GM20431 (cell line): ENCODE measurements at regions not wholly inside any gene's neighbourhood (a gene's known extent, or its start where the extent isn't known, plus 50 kb on each side); places are given as distances from the start of the nearest gene placed in this dataset.

Source experiments
- in situ Hi-C: fragments of 300-500 bp; cut with MseI, MboI; formaldehyde crosslinking; loops from one replicate; pipeline ENCODE4 v1.15.0; 2020; ENCODE audit warnings: low sequenced_read_pairs; ENCODE audit not compliant: unreplicated experiment

DNA sequence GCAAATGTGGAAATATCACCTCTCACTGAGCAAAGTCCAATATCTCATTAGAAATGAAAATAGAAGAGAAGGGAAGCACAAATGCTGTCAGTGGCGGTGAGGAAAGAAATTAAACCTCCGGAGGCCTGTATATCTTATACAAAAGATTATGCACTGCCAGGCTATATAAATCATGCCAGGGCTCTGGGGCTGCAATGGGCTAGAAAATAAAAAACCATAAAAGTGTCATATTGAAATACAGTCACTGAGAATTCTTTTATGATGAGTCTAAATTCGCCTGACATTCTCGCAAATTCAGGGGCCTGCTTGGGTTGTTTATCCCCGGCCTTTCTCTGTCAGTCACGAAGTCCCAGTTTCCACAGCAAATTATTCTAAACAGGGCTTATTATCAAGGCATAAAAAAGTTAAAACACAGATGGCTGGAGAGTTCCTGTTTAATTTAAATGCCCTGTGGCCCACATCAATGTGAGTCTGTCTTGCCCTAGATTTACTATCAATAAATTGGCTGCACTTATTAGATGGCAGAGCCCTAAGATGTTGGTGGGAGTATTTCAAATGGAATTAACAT, 193.8 kb downstream of the SNX10 start:
- in situ Hi-C loops = no loop called here

DNA sequence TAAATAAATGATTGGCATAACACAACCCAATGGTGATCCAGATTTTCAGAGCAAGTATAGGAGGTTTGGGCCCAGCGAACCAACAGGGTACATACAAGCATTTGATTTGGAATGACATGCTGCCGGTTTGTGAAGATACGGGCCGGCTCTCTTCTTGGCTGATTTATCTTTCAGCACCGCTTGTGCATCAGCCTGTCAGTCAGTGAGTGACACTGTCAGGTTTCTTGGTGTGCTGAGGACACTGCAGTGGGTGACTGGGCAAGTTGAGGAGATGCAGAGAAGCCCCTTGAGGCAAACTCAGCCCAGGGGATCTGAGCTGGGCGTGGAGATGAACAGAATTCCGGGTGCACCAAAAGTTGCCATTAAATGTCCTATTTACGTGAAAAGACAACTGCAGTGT, 194.5 kb downstream of the SNX10 start:
- in situ Hi-C loops = no loop called here

DNA sequence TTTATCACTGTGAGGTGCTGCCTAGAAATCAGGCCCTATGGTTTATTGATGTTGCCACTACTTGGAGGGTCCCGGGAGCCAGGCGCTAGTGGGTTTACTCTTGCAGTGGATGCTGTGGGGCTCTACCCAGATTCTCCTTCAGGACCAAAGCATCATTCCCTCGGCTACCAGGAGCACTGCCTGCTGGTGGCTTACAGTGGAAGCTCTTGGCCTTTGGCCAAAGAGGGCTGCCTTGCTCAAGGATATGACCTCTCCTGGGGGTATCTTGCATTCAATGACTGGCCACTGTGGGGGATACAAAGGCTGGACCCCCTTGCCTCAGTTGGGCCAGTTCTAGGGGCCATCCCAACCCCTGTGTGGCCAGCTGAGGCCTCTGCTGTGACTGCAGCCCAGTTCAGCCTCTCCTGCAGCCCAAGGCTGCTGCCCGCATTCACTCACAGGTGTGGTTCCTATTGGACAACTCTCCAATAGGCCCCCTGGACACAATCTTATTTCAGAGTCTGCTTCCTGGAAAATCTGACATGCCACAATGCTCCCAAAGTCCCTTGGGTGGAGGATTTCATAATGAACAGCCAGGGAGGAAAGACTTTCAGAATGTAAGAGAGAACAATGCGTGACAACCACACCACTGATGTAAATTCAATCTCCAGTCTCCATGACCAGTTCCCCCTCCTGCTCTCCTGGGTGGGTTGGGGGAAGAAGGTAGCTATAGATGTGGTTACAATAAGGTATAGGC, 196.3 kb downstream of the SNX10 start:
- in situ Hi-C loops = no loop called here

DNA sequence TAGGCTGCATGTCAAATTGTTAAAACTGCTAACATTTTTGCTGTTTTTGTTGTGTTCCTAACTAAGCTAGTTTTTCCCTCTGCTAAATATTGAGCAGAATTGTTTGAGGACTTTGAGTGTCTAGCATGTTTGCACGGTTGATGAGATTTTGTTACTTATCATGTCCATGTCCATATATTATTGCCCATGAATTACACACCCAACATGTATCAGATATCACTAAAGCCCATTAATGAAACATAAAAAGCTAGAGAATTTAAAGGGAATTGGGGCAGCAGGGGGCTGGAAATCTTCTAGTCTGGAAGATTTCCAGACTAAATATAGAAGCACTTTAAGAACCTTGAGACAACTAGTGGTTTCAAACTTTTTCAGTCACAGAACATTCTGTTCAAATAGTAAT, 197.7 kb downstream of the SNX10 start:
- in situ Hi-C loops = no loop called here

DNA sequence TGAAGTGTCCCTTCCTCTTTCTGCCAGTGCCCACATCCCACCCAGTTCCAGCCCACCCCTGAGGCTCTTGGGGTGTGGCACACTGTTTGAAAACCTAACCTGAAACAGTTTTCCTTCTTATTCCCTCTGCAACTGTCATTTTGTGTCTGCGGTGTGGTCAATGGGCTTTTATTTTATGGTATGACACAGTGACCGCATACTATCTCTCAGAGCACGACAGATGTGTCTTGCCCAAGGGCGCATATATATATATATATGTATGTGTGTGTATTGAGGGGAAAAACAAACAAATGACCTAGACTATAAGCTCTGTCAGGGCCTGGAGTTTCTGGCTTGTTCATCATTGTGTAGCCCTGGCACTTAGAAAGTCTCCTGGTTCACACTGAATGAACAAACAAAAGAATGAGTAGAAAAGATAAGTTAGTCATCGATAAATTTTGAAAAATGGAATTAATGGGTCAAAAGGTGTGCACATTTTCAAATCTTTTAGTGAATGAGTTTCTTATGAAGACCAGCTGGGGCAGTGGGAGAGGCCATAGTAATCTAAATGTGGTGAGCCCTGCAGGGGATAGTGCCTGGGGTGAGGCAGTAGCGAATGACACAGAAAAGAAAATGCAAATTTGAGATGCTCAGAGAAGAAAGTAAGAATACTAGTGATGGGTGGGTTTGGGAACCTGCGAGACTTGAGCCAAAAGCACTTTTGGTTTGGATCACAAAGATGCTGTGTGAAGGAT, 198.4 kb downstream of the SNX10 start:
- in situ Hi-C loops = no loop called here

DNA sequence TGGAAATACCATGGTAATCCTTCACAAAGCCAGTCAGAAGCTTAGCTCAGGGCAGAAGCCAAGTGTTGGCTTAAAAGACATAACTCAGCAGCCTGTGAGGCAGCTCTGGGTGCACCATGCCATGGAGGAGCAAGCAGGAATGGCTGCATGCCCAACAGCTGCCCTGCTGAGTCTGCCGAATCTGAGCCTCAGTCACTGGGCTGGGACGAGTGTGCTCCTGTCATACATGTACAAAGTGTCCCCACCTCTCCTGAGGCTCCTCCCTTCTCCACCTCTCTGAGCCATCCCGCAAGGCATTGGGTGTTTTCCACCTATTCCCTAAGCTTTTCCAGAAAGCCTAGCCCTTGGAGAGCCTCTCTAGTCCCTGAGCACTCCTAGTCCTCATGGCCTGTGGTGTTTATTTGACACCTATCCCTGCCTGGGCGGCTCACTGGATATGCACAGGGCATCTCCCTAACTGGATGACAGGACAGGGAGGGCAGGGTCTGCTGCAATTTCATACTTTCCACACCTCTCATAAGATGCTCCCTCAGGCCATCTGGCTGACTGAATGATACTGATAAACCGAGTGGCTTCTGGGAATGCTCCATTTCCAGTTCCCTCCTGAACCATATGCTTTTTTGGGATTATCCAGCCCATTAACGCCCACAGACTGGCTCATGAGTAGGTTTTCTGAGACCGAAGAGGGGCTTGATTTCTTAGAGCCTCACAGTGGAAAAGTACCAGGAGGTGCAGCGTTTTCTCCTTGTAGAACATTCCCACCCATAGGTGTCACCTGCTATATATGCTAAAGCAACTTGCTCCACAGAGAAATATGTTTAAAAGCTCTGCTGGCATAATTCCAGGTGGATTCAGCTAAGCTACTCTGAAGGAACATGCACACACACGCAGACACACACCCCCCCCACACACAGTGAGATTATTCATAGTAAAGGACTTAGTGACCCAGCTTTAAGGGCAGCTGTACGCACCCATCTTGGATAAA, 199.3 kb downstream of the SNX10 start:
- in situ Hi-C loops = no loop called here

DNA sequence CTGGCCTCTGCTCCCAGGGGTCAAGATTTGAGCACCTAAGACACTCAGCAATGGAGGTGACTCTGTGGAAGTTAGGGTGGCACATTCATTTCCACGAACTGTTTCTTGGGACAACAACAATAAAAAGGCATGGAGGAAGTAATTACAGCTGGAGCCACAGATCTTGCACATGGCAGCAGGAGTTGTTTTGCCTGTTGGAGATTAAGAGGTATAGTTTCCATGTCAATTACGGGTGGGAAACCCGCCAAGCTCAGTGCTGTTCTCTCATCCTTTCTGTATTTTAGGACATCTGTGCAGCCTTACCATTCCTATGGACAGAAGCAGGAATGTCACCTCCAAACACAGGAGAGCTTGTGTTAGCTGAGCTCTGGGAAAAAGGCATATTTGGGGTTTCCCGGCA, 201.2 kb downstream of the SNX10 start:
- in situ Hi-C loops = no loop called here

DNA sequence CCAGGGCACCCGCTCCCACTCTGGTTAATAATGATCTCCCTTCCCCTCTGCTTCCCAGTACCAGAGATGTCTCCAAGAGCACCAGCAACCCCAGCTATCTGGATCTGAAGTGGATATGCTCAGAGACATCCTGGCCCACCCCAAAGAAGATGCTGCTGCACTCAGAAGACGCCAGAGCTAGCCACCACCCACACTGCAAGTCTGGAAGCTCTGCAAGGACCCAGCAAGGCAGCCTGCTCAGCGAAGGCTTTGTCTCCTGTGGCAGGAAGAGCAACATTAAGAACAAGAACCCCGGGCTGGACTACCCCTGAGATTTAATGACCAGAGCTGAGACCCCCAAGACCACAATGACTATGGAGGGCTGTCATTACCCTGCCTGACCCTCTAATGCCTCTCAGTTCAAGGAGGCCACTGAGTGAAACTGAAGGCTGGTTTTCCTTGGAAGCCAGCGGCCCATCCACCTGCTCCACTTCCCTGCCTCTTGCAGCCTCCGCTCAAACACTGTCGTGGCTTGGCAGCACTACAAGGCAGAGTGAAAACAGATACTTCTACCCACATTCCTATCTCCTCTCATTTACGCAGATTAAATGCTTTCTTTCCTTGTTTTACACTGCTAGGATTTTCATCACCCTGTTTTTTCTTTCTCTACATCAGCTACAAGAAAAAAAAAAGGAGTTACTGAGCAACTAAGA, 202.2 kb downstream of the SNX10 start:
- in situ Hi-C loops = no loop called here

DNA sequence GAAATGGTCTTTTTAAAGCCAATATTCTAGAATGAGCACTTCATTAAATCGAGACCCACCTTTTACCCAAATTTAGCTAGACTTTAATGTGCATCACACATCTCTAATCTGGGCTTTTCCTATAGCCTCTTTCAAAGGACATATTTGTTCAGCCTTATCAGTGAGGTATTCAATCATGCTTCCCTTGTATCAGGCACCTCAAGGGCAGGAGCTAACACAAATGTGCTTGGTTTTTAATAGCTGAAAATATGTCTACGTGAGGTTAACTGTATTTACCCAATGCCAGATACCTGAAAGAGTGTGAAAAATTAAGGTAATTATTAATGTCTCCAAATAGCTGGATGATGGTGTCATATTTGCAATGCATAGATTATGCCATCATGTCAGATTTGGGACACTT, 203.9 kb downstream of the SNX10 start:
- in situ Hi-C loops = no loop called here

DNA sequence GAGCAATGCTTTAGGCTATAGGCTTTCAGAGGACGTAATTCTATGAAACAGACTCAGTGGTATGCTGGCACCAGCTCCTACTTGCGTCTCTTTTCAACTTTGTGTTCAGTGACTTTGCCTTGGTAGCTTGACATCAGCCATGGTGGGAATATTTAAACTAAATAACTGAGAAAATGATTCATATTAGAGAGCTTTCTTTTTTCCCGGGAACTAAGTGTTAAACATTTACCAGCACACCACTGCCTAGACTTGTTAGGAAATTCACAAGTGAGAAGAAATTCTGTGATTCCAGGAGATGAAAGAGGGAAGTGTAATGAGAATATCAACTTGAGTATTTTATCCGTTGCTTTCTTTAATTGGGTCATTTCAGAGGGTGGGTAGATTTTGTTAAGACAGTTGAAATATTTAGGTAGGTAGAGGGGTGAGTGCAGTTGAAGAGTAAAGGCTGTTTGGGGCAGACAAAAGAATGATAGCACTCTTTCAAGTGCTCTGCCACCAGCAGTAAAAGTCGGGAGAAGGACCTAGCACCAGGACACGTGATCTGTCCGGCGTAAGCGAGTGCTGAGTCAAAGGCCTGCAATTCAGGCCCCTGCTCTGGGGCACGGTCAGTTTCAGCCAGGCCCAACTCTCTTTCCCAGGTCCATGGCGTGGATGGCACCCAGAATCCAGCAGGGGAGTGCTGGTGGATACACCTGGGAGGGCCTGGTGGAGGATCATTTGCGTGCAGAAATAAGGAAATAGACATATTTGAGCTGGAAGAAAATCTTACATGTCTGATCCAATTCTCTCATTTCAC, 206.3 kb downstream of the SNX10 start:
- in situ Hi-C loops = no loop called here

DNA sequence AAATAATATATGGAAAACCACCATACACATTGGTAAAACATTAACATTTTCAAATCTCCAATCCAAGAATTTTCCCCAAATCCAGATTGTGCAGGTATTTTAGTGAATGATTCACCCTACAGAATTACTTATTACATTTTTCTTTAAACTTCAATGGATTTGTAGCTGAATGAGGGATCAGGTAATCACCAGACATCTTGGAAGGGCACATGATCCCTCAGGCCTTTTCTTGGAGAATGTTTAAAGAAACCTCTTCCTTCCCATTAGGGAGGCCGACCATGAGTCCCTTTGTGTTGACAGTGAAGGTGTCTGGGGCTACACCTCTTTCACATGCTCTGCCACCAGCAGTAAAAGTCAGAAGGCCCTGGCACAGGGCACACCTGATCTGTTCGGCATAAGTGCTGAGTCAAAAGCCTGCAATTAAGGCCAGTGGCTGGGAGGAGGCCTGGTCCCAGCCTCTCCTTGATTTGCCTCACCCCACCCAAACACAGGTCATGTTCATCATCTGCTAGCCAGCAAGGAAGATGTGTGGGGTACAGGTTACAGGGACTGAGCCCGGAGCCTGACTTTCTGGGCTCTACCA, 207.7 kb downstream of the SNX10 start:
- in situ Hi-C loops = no loop called here

DNA sequence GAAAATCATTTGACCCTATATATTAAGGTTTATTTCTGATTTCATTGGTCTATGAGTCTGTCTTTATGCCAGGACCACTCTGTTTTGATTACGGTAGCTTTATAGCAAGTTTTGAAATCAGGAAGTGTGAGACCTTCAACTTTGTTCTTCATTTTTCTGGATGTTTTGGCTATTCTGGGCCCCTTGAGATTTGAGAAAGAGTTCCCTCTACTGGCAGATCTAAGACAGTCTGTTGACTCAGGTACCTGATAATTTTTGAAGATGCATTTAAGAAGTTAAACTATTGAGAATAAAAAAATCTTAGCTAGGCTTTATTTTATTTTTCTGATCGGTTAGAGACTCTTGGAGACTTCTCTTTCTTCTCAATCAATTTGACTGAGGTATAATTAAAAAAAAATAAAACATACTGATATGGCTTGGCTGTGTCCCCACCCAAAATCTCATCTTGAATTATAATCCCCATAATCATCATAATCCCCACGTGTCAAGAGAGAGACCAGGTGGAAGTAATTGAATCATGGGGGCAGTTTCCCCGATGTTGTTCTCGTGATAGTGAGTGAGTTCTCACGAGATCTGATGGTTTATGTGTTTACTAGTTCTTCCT, 209.2 kb downstream of the SNX10 start:
- in situ Hi-C loops = loop anchor here (10.0 to 25.0 kb wide), 2 partner anchors 126 to 614 kb away; no protein-coding TSS in a partner anchor

DNA sequence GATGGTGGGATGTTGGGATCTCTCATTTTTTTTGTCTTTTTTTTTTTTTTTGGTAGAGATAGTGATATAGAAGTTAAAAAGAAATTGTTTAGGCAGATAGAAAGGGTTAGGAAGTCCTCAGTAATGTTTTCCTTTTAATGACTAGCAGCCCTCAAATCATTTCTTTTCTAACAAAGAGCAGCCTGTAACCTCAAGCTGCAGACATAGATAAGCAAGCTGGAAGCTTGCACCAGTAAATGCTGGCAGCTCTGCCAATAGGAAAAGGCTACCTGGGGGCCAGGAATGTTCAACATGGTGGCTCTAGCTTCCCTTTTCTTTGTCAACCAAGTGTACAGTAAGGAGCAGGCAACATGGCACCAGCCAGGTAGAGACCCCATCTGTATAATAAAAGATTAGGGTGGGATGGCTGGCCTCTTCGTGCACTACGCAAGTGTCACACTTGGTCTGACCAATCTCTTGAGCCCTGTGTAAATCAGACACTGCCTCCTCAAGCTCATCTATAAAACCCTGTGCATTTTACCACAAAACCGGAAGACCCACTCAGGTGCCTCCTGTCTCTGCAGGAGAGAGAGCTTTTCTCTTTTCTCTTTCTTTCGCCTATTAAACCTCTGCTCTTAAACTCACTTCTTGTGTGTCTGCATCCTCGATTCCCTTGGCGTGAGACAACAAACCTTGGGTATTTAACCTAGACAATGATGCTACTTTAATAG, 212.9 kb downstream of the SNX10 start:
- in situ Hi-C loops = loop anchor here (10.0 to 25.0 kb wide), 2 partner anchors 130 to 617 kb away; no protein-coding TSS in a partner anchor

DNA sequence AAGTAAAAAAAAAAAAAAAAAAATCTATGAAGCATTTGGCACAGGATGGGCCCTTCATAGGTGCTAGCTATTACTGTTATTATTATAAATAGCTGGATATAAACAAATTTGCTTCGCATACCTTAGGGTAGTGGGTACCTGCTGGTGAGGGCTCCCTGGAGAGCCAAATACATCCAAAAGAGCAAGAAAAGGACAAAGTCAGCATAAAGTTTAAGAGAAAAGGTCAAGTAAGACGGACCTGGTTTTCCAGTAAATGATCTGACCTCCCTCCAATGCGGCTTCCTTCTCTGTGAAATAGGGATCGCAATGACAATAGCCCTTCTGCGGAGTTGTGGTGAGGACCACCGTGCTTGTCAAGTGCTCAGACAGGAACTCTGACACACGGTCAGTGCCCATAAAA, 214.5 kb downstream of the SNX10 start:
- in situ Hi-C loops = loop anchor here (10.0 to 25.0 kb wide), 2 partner anchors 131 to 619 kb away; no protein-coding TSS in a partner anchor

DNA sequence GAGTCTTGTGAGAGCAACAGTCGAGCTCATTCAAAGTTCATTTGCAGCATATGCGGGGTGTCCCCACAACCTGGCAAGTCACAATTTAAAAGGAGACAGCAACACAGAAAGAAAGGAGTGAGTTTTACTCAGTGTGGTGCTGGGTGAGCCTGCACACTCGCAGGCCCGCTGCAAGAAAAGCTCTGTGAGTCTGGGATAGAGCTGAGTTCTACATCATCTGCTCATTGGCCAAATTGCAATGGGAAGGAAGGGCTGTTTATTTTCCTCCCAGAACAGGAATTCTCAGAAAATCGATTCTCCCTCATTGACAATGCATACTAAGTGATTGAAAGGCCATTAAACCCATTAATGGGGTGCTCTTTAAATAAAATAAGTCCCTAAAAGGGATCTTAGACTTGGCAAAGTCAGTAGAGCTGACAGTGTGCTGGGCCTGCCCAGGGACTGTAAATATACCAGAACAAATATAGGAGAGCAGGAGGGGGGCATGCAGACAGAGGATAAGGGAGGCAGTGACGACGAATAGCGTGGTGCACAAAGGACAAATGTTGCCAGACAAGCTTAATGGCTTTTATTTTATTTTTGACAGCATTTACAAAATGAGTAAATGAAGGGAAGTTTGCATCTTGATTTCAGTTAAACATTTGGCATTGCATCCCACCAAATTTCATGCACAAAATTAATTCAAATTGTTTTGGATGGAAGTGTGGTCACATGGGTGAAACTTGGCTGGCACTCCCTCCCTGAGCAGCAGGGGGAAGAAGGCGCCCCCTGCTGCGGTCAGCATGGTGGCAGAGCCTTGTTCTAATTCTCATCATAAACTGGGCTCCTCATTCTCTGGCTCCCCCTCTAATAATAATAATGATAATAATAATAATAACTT, 215.7 kb downstream of the SNX10 start:
- in situ Hi-C loops = loop anchor here (10.0 to 25.0 kb wide), 2 partner anchors 133 to 620 kb away; no protein-coding TSS in a partner anchor

DNA sequence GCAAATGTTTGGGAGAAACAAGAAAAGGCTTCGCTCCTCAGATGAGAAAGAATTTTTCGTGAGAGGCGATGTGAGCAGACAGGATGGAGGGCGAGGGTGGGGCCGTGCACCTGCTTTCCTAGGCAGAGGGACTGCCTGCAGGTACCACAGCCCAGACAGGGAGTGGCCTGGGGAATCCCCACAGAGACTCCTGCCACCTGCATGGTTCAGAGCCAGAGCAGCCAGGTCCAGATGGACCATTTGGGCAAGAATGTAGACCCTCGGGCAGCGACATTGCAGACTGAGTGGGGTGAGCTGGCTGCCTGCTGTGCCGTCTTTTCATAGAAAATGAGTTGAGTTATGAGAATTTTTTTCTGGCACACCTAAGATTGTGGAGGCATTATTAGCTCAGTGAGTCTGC, 216.8 kb downstream of the SNX10 start:
- in situ Hi-C loops = loop anchor here (10.0 to 25.0 kb wide), 2 partner anchors 134 to 621 kb away; no protein-coding TSS in a partner anchor
